ENCODE measurements at regions not wholly inside any gene's neighbourhood (a gene's known extent, or its start where the extent isn't known, plus 50 kb on each side); places are given as distances from the start of the nearest gene placed in this dataset.
"Not testable (repeated sequence)": the region's sequence is repeated elsewhere in the genome, so short reads cannot be mapped to it uniquely, and the experiment has no call there.

GRCh38 chr2:174697255-174697654, 67.0 kb downstream of the CHRNA1 start:
- peak; percentile 33 for DNase-seq

GRCh38 chr2:174694920-174695319, 69.4 kb downstream of the CHRNA1 start:
- DNase-seq: no peak

- DNase-seq: no peak
These were observed 69.9 kb downstream of the CHRNA1 start for GRCh38 chr2:174694196-174694878.

GRCh38 chr2:174693344-174693743, 70.9 kb downstream of the CHRNA1 start:
- peak; percentile 1 for DNase-seq

GRCh38 chr2:174692256-174692919, 71.9 kb downstream of the CHRNA1 start:
- no peak for DNase-seq

GRCh38 chr2:174691201-174691779, 73.0 kb downstream of the CHRNA1 start:
- no peak for DNase-seq

- no peak for DNase-seq
These were observed 74.2 kb downstream of the CHRNA1 start for GRCh38 chr2:174690026-174690425.

GRCh38 chr2:174688079-174688478, 76.2 kb downstream of the CHRNA1 start:
- no peak for DNase-seq

GRCh38 chr2:174686430-174686829, 77.8 kb downstream of the CHRNA1 start:
- DNase-seq: no peak

GRCh38 chr2:174683392-174683759, 80.9 kb downstream of the CHRNA1 start:
- peak; percentile 2 for DNase-seq

- peak; percentile 46 for DNase-seq
These were observed 81.5 kb downstream of the CHRNA1 start for GRCh38 chr2:174682578-174683391.

GRCh38 chr2:174682007-174682577, 82.2 kb downstream of the CHRNA1 start:
- peak; percentile 6 for DNase-seq

- no peak for DNase-seq
These were observed 82.9 kb downstream of the CHRNA1 start for GRCh38 chr2:174681099-174682006.

- DNase-seq: no peak
These were observed 82.6 kb upstream of the WIPF1 start for GRCh38 chr2:174680221-174680620.

- DNase-seq: no peak
These were observed 80.8 kb upstream of the WIPF1 start for GRCh38 chr2:174678395-174678794.

GRCh38 chr2:174675615-174676014, 78.0 kb upstream of the WIPF1 start:
- no peak for DNase-seq

- DNase-seq: no peak
These were observed 76.3 kb upstream of the WIPF1 start for GRCh38 chr2:174673876-174674275.

GRCh38 chr2:174673440-174673839, 75.8 kb upstream of the WIPF1 start:
- DNase-seq: no peak

- not testable (repeated sequence) for DNase-seq
These were observed 73.9 kb upstream of the WIPF1 start for GRCh38 chr2:174671532-174671931.

GRCh38 chr2:174670446-174670845, 72.8 kb upstream of the WIPF1 start:
- DNase-seq: no peak

GRCh38 chr2:174669336-174669735, 71.7 kb upstream of the WIPF1 start:
- no peak for DNase-seq

- DNase-seq: no peak
These were observed 70.5 kb upstream of the WIPF1 start for GRCh38 chr2:174668075-174668474.

All from NCI-H146 (cell line).